ENCODE measurements at regions not wholly inside any gene's neighbourhood (a gene's known extent, or its start where the extent isn't known, plus 50 kb on each side); places are given as distances from the start of the nearest gene placed in this dataset.
"Not testable (repeated sequence)": the region's sequence is repeated elsewhere in the genome, so short reads cannot be mapped to it uniquely, and the experiment has no call there.

DNA sequence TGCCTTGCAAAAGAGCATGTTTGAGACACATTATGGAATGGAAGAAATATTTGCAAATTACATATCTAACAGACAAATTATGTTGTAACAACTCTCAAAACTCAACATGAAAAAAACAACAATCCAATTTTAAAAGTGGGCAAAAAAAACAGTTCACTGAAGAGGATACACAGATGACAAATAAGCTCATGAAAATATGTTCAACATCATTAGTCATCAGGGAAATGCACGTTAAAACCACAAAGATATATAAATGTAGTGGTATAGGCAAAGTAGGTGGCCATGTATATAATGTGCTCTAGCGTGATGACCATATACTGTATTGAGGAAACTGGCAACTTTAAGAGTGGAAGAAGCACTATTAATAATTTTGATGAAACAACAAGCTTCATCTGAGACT lies 220.1 kb downstream of the IRS1 start:
- DNase-seq (ENCODE audit: low read depth in 2 of 2), result no peak

DNA sequence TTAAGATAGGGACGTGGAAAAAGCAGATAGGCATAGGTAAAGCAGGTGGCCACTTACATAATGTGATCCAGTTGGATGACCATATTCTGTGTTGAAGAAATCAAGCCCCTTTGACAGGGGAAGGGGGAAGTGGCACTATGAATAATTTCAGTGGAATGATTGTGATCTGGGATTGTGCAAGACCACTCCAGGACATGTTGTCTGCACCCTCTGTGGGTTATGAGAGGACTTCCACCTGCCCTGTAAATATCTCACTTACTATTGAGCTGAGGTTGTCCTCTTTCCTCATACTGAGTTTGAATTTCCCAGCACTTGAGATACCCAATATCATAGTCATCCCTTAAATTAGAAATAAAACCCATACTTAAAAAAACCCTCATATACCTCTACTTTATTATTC lies 220.7 kb downstream of the IRS1 start:
- no peak for DNase-seq (ENCODE audit: low read depth in 2 of 2)

DNA sequence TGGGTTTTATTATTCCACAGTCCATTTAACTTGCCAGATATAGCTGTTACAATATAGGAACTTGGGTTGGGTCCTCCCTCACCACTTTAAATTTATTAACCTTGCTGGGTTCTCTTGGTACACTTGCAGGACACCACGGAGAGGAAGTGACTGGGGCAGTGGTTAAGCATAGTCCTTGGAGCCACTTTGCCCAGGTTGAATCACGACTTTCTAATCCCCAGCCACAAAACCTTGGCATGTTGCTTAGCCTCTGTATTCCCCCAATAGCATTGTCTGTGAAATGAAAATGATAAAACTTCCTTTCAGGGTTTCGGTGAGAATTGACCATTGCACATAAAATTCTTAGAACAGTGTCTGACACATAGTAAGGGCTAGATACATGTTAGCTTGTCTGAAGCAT lies 221.2 kb downstream of the IRS1 start:
- no peak for DNase-seq (ENCODE audit: low read depth in 2 of 2)

DNA sequence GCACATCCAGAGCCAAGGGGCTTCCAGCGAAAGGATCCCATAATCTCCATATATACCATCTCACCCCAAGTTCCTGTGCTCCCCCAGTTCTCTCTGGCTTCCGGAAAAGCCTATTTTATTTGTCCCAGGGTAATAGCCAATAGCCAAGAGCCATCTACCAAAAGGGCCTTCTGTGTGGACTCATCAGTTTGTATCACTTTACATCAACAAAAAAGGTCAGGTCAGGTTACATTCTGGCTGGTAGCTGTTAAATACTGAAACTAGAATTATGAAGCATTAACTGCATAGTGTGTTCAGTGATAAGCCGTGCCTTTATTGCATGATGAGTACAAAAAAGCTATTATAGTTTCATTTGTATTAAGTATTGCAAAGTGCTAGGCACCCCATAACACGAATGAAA lies 223.7 kb downstream of the IRS1 start:
- no peak for DNase-seq (ENCODE audit: low read depth in 2 of 2)

DNA sequence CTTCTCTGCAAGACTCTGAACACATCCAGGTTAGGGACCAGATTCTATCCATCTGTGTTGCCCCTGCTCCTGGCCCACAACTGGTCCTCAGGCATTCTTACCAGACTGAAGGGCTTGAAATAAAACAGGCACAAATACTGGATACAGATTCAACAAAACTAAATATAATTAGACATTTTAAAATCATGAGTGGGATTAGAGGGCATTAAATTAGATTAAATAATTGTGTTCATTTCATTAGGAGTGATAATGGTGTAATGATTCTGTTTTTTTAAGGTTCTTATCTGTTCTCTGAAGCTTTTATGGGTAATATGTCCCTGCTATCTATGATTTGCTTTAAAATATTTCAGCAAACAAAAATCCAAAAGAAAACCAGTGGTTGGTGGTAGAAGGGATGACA lies 226.5 kb downstream of the IRS1 start:
- no peak for DNase-seq (ENCODE audit: low read depth in 2 of 2)

DNA sequence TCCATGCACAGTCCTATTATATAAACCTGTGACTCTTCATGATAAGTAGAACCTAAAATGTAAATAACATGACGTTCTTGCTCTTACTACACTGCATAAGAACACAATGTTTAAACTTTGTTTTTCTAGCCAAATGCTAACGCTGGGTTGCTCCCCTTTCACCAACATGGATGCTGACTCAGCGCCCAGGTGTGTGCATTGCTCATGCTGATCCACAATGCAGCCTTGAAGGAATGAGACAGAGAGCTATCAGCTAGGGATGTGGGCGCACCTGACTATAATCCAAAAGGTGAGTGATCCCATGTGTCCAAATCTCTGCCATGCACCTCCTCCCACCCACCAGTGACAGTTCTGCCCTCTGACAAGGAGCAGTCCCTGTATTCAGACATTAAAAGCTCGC lies 235.0 kb downstream of the IRS1 start:
- DNase-seq (ENCODE audit: low read depth in 2 of 2), result no peak

DNA sequence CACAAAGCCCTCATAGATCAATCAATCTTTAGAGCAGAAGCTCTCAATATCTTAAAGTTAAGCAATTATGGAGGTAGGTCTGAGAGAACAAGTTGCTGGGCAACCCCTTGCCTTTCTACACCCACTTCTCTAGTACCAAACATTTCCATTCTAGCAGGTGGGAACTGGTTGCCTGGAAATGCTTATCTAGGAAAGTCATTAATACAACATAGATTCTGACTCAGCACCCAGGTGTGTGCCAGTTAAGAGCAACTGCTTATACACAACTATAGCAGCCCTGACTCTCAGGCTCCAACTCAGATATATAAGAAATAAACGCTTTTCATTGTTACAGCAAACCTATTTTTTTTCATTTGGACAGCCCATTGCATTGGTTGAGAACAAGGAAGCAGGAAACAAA lies 237.7 kb downstream of the IRS1 start:
- DNase-seq (ENCODE audit: low read depth in 2 of 2), result no peak

DNA sequence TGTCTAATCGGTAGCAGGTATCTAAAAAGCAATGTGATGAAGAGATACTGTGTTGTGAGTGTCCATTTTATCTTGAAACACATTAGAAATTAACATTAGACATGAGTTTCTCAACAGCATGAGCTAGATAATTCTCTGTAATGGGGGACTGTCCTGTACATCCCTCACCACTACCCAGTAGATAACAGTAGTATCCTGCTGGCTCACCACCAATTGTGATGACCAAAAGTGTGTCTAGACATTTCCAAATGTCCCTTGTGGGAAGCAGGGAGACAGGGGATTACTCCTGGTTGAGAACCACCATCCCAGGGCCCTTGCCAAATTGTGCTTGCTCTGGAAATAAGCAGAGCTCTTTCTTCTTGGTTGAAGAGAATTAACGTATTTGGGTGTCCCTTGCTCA lies 239.3 kb downstream of the IRS1 start:
- no peak for DNase-seq (ENCODE audit: low read depth in 2 of 2)

DNA sequence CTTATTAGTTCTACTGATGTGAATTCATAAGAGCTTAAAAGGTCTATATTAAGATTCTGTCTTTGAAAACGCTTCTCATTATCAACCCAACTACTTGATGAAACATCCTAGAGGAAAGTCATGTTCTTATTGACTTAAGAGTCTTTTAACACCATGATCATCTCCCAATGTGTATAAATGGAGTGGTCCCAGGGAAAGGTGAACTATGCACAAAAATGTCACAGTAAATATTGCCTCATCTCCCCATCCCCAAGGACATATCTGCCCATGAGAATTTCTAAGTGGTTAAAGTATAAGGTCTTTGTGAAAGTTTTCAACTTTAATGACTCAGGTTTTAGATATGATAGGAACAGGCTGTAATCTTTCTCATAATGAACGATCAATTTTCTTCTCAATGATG lies 240.1 kb downstream of the IRS1 start:
- no peak for DNase-seq (ENCODE audit: low read depth in 2 of 2)

DNA sequence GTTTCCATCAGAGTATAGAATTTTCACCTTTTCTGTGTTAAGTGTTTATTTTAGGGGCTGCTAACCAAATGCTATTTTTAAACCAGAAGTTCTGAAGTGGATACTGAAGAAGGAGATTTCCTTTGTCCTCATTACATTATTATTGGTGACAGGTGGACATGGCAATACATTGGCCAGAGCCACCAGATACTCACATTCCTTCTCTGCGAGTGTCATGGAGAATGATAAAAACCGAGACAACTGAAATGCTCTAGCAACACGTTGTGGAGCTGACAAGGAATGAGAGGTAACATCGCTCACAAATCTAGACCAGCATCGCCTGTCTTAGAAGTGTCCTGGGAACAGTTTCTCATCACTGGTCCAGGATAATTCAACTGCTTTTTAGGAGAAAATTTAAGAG lies 241.2 kb downstream of the IRS1 start:
- DNase-seq (ENCODE audit: low read depth in 2 of 2), result no peak

DNA sequence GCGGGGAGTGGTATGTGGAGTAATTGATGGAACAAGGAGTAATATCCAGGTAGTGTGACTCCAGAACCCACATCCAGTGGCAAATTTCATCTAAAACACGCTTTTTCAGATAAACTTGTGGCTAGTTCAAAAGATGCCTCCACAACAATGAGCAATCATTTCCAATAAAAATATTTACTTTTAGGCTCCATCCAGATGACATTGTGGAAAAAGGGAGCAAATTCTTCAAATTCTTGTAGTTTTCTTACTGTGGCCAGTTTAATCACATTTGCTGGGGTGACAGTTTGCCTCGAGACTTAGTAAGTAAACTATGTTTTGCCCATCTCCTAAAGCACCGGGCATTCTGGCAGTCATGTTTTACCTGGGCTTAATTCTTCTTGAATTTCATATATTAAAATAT lies 243.6 kb downstream of the IRS1 start:
- no peak for DNase-seq (ENCODE audit: low read depth in 2 of 2)

DNA sequence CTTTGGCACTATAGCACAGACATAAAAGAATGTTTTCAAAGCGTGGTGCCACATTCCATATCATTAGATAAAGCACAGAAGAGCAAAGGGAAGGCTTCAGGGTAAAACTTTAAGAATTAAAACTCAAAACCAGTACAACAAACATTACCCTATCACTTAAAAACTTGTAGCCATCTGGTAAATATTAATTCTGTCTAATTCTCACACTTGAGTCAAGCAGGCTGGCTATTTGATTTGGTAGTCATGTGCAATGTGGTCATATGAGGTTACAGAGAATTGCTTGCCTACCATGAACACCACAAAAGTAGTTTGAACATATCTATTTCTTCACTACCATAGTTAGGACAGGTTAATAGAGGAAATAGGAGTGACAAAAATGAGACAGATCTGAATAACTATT lies 244.9 kb downstream of the IRS1 start:
- DNase-seq (ENCODE audit: low read depth in 2 of 2), result no peak

DNA sequence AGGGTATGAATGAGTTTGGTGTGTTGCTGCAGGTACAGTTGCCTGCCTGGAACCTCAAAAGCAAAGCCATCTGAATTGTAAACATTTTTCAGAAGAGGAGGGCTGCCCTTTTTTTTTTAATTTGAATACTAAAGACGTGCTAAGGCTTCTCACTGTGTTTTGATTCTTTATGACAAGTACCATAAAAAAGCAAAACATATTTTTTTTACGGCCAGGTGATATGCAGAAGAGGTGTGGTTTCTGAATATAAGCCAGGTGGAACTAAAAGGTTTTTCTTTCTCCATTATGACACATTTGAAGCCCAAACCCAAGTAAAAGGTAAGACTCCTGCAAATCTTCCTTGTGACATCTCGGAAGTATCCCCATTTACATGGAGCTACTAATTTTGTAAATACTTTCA lies 246.3 kb downstream of the IRS1 start:
- DNase-seq (ENCODE audit: low read depth in 2 of 2), result no peak

DNA sequence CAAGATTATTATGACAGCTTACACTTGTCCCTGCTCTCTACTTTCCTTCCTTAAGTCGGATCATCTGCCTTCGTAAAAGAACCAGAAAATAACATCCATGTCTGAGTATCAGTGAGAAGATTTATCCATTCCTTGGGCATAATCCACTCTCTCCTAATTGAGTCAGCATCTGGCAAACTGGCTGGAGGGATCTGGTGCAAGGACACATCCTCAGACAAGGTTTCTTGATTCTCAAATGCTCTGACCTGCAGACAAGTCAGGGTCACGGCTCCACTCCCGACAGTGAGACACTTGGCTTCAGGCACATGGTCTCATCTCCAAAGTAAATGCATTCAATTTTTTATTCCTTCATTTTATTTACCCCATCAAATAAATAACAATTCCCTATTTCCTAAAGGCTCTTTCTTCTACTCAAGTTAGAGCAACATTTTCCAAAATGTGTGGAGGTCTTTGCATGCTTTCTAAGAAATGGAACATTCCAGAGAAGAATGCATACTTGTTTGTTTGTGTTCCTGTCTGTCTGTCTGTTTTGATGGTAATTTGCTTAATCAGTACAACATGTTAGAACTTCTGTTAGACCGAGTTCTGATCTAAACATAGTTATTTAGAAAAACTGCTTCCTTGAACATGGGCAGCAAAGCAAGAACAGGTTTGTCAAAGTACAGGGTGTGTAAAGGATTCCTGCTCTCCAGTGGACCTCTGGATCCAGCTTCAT lies 246.9 kb downstream of the IRS1 start:
- no peak for DNase-seq (ENCODE audit: low read depth in 2 of 2)

DNA sequence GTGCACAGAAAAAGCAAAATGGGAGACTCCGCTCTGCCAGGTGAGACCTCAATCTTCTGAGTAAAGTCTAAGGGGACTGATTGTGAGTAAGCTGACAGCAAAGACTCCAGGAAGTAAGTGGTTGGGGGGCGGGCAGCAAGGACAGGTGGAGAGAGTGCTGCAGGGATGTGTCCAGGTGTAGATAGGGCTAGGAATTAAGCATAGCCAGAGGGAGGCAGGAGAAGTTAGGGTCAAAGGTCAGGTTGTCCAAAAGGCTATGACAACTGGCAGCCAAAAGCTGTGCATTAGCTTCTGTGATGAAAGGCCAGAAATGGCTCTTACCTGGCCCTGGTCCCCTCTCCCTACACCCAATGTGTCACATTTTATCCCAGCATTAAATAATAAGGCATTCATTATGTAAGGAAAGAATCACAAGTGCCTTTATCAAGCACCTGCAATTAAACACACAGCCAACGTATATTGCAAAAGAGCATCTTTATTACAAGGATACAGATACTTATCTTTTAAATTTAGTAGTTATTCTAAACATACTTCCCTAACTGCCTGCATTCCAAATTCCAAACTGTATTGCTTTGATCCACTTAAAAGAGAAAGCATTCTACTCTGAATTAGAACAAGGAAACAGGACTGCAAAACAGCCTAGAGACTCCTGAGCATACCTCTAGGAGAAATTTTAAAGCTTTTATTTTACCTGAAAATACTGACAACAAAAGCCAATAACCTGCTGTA lies 247.9 kb downstream of the IRS1 start:
- DNase-seq (ENCODE audit: low read depth in 2 of 2), result no peak

DNA sequence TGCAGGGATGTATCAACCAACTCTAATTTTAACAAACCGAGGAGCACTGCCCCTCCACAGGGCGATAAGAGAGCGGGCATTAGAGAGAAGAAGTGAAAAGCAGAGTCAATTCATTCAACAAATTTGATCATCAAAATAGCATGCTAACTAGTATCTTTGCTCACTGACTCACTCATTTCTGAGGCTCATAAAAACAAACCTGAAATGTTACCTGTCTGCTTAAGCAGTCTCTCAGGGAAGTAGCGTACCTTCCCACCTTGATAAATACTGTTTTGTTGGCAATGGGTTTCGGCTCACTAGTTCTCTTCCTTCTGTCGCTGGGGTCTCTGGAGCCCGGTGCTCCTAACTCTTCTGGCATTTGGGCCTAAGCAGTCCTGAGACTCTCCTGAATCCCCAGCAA lies 248.8 kb downstream of the IRS1 start:
- no peak for DNase-seq (ENCODE audit: low read depth in 2 of 2)

DNA sequence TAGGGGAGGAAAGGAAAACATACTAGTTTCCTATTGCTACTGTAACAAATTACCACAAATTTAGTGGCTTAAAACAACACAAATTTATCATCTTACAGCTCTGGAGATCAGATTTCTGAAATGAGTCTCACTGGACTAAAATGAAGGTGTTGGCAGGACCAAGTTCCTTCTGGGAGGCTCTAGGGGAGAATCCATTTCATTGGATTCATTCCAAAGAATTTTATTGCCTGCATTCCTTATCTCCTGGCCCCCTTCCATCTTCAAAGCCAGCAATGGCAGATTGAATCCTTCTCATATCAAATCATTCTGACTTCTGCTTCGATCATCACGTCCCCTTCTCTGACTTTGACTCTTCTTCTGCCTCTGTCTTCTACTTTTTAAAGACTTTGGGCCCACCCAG lies 250.9 kb downstream of the IRS1 start:
- DNase-seq (ENCODE audit: low read depth in 2 of 2), result no peak

DNA sequence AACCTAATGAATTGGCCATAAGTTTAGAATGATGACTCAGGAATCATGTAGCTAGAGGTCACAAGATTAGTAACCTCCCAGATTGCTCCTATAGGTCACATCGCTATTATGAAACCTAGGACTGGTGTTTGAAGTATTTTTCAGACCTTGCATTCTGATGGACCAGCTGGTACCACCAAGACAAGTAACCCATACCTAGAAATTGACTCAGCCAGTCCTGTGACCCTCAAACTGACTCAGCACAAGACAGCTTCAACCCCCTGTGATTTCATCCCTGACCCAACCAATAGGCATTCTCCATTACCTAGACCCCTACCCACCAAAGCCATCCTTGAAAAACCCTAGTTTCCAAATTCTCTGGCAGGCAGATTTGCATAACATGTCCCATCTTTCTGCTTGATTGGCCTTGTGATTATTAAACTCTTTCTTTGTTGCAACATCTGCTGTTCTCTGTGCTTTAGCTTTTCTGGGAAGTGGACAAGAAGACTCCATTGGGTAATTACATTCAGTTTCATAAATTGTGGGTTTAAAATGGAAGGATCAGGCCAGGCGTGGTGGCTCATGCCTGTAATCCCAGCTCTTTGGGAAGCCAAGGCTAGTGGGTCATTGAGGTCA lies 254.9 kb downstream of the IRS1 start:
- no peak for DNase-seq (ENCODE audit: low read depth in 2 of 2)

DNA sequence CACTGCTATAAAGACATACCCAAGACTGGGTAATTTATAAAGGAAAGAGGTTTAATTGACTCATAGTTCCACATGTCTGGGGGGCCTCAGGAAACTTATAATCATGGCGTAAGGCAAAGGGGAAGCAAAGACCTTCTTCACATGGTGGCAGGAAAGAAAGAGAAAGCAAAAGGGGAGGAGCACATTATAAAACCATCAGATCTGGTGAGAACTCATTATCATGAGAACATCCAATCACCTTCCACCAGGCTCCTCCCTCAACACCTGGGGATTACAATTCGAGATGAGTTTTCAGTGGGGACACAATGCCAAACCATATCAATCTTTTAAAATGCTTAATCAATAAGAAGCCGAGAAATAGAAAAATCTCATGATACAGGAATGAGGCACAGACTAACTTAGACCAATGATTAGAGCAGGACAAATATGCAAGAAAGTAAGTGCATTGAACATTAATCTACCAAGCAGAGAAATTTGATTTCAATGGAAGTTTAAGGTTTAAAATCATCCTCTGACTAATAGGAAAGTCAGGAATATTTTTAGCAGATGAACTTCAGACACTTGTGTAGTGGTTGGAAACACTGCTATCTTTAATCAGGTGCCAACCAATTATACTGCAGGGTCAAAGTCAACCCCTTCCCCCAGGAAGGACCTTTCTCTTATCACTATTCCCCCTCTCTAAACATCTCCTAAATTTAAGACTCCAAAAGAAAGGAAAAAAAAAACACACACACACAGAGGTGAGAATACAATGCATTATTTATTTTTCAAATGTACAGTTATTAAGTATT lies 259.2 kb downstream of the IRS1 start:
- no peak for DNase-seq (ENCODE audit: low read depth in 2 of 2)

DNA sequence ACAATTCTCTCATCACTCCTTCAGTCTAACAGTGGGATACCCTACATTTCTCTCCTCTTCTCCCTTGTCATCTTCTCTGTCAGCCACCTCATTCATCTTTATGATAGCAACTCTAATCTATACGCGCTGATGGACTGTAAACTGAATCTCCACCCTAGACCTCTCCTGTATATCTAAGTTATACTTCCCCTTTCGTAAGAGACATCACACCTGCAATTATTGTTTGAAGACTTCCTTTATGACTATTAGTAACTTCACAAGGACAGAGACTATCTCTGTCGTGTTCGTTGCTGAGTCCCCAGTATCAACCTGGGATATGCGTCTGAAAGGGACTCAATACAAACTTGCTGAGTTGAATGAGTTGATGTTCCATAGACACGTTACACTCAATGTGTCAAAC lies 263.2 kb downstream of the IRS1 start:
- DNase-seq (ENCODE audit: low read depth in 2 of 2), result no peak

DNA sequence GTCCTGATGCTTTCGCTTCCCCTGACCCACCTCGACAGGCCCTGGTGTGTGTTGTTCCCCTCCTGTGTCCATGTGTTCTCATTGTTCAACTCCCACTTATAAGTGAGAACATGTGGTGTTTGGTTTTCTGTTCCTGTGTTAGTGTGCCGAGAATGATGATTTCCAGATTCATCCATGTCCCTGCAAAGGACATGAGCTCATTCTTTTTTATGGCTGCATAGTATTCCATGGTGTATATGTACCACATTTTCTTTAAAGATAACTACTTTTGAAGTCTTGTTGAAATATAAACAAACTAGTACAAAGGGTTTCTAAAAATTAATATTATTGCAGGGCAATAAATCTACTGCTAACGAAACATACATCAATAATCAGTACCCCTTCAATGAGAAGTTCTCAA lies 266.6 kb downstream of the IRS1 start:
- DNase-seq (ENCODE audit: low read depth in 2 of 2), result not testable (repeated sequence)

DNA sequence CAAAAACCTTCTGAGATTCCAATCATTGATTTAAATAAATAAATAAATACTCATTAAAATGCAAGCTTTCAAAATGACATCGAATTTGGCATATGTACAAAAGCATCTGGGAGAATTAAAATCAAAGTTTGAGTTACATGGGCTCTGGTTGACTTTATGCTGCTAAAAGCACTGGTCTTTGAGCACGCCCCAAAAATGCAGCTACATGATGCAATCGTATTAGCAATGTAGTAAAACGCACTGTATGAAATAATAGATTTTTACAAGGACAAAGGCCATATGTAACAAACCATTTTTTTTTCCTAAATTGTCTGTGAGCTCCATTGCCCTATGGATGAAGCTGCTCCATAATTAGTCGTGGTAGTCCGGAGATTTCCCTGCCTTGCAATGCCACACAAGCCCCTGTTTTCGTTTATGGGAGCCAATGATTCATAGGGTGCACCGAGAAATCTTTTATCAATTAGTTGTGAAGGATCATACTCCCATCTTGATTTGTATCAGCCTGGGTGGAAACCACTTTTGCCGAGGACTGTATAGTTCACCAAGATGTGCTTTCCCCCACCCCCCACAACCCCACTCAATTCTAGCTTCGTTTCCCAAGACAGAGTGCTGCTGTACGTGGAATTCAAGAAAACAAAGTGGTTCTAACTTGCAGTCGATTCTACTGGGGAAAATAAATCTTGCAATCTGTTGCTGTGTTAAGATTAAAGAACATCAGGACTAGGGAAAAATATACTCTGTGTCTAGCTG lies 268.4 kb downstream of the IRS1 start:
- DNase-seq (ENCODE audit: low read depth in 2 of 2), result no peak
